ENCODE measurements at regions not wholly inside any gene's neighbourhood (a gene's known extent, or its start where the extent isn't known, plus 50 kb on each side); places are given as distances from the start of the nearest gene placed in this dataset.

DNA sequence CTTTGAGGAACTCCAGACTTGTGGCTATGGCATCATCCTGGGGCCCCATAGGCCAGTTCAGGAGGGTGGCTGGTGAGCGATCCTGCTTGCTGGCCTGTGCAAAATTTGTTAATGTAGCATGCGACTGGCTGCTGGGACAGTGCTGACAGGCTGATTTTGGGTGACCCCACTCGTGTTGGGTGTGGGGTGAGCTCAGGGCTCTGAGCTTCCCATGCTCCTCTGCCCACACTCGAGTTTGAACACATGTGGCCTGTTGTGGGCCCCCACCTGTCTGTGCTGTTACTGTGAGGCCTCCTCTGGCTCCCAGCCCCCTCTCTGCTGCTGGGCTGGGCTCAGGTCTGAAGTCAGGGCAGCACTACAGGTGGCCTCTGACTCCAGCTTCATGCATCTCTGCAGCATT is 64.4 kb upstream of the MYEOV start:
- Histone ChIP-seq H3K36me3 (no peaks in the 10 kb centered on the region), H3K9me3 (no peaks in the 10 kb centered on the region), H3K27me3 (no peaks in the 10 kb centered on the region), H3K4me3 (no peak overlapping the region), H3K27ac (no peak overlapping the region), H3K4me1 (no peaks in the 10 kb centered on the region)
- TF ChIP-seq POLR2A (IDR thresholded peaks at IDR 0.05) (no peak), EP300 (IDR thresholded peaks at IDR 0.05) (no peak), CTCF (IDR thresholded peaks at IDR 0.05) (no peak), POLR2AphosphoS5 (IDR thresholded peaks at IDR 0.05) (no peak)
- WGBS, 2 donors, result 82 to 83% methylated on average over 4 of the region's 4 CpGs
- no peak for ATAC-seq (ENCODE audit: low FRiP score in 2 of 2)
- DNase-seq, result no peak

DNA sequence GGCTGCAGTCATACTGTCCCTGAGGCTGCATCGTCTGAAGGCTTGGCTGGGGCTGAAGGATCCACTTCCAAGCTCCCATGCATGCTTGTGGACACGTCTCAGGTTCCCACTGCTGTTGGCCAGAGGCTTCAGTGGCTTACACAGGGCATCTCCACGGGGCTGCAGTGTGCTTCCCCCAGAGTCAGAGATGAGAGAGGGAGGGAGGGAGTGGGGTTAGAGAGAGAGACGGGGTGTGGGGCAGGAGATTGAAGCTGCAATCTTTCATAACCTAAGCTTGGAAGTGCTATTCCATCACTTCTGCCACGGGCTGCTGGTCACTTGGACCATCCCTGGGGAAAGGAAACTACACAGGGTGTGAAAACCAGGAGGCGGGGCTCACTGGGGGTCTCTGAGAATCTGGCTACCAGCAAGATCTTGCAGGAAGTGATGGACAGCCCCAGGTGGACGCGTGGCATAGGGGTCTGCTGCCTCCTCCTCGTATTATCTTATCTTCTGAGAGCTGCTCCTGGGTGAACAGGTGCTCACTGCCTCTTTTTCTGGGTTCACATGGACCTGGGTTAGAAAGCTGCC is 63.0 kb upstream of the MYEOV start:
- Histone ChIP-seq H3K4me1 (no peaks in the 10 kb centered on the region), H3K27ac (no peak overlapping the region), H3K36me3 (no peaks in the 10 kb centered on the region), H3K27me3 (no peaks in the 10 kb centered on the region), H3K9me3 (no peaks in the 10 kb centered on the region), H3K4me3 (no peak overlapping the region)
- ATAC-seq (ENCODE audit: low FRiP score in 2 of 2) (no peak), DNase-seq (no peak)
- WGBS, 2 donors, result 81 to 83% methylated on average over 8 to 9 of the region's 9 CpGs
- TF ChIP-seq POLR2A (IDR thresholded peaks at IDR 0.05) (no peak), EP300 (IDR thresholded peaks at IDR 0.05) (no peak), POLR2AphosphoS5 (IDR thresholded peaks at IDR 0.05) (no peak), CTCF (IDR thresholded peaks at IDR 0.05) (no peak)

DNA sequence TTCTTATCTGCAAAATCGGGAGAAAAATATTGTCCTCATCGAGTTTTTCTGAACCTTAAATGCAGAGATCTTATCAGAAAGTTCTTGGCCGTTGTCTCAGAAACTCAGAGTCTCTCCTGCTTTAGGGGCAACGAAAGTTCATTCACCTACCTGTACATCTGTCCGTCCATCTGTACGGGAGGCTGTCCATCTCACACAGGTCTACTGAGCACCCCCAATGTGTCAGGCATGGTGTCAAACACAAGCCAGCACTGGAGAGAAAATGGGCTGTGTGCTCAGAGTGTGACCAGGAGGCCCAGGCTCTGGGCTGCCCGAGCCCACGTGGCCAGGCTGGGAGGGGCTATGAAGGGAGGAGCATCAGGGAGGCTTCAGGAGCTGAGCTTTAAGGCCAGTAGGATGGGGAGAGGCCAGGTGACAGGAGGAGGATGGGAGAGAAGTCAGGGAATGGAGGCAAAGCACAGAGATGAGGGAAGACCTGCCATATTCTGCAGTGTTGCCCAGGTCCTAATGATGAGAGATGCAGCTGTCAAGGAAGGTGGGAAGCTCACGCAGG is 62.4 kb upstream of the MYEOV start:
- no peak for TF ChIP-seq POLR2A (IDR thresholded peaks at IDR 0.05)
- TF ChIP-seq POLR2AphosphoS5 (IDR thresholded peaks at IDR 0.05), result no peak
- no peak for TF ChIP-seq EP300 (IDR thresholded peaks at IDR 0.05)
- TF ChIP-seq CTCF (IDR thresholded peaks at IDR 0.05), result no peak
- no peaks in the 10 kb centered on the region for H3K36me3 ChIP-seq
- no peak overlapping the region for H3K27ac ChIP-seq
- 82 to 89% methylated on average over 9 of the region's 9 CpGs for WGBS, 2 donors
- no peaks in the 10 kb centered on the region for H3K9me3 ChIP-seq
- H3K4me1 ChIP-seq, result no peaks in the 10 kb centered on the region
- ATAC-seq (ENCODE audit: low FRiP score in 2 of 2), result no peak
- H3K4me3 ChIP-seq, result no peak overlapping the region
- no peak for DNase-seq
- no peaks in the 10 kb centered on the region for H3K27me3 ChIP-seq

GRCh38 chr11:69232821-69233743 is 60.9 kb upstream of the MYEOV start:
- H3K27me3 ChIP-seq, result no peaks in the 10 kb centered on the region
- WGBS, 2 donors, result 94 to 97% methylated on average over 16 to 19 of the region's 19 CpGs
- TF ChIP-seq CTCF (IDR thresholded peaks at IDR 0.05), result no peak
- no peak for TF ChIP-seq POLR2A (IDR thresholded peaks at IDR 0.05)
- no peak for TF ChIP-seq EP300 (IDR thresholded peaks at IDR 0.05)
- no peak for TF ChIP-seq POLR2AphosphoS5 (IDR thresholded peaks at IDR 0.05)
- no peaks in the 10 kb centered on the region for H3K9me3 ChIP-seq
- DNase-seq (no peak), ATAC-seq (ENCODE audit: low FRiP score in 2 of 2) (no peak)
- H3K4me1 ChIP-seq, result no peaks in the 10 kb centered on the region
- no peaks in the 10 kb centered on the region for H3K36me3 ChIP-seq
- no peak overlapping the region for H3K4me3 ChIP-seq
- no peak overlapping the region for H3K27ac ChIP-seq
